COLO668 (cell line): ENCODE measurements at regions not wholly inside any gene's neighbourhood (a gene's known extent, or its start where the extent isn't known, plus 50 kb on each side); places are given as distances from the start of the nearest gene placed in this dataset.
"Not testable (repeated sequence)": the region's sequence is repeated elsewhere in the genome, so short reads cannot be mapped to it uniquely, and the experiment has no call there.

Source experiments
- DNase-seq: peaks from one replicate; lab custom pipeline; 2025; ENCODE audit not compliant: unreplicated experiment; lab: John Stamatoyannopoulos, UW

DNA sequence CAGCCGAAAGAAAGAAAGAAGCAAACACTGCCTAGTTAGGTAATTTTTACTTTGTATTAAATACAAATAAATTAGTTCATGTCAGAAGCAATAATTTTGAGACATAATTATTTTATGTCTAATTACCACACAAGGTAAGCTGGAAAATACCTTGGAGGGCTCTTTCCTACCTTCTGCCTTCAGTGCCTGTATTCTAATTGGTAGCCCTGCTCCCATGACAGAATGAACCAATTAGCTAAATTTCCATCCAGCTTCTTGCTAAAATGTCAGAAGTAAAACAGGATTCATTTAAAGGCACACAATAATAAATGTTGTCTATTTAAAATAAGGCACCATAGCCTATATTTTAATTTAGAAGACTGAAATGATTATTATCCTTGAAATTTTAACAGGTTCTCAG, 135.4 kb upstream of the POT1 start:
- no peak for DNase-seq

- DNase-seq: no peak
These were observed 132.3 kb upstream of the POT1 start for GRCh38 chr7:125061776-125062397.

GRCh38 chr7:125061083-125061745, 131.6 kb upstream of the POT1 start:
- DNase-seq: not testable (repeated sequence)

GRCh38 chr7:125059861-125060456, 130.3 kb upstream of the POT1 start:
- no peak for DNase-seq

GRCh38 chr7:125057963-125058362, 128.3 kb upstream of the POT1 start:
- DNase-seq: no peak

- DNase-seq: no peak
These were observed 125.8 kb upstream of the POT1 start for GRCh38 chr7:125055376-125055775.

DNA sequence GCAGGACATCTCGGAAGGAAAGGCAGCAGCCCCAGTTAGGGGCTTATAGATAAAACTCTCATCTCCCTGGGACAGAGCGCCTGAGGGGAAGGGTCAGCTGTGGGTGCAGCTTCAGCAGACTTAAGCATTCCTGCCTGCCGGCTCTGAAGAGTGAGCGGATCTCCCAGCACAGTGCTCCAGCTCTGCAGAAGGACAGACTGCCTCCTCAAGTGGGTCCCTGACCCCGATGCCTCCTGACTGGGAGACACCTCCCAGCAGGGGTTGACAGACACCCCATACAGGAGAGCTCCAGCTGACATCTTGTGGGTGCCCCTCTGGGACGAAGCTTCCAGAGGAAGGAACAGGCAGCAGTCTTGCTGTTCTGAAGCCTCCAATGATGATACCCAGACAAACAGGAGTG, 117.1 kb upstream of the POT1 start:
- DNase-seq: no peak

- peak; percentile 59 for DNase-seq
These were observed 103.9 kb upstream of the POT1 start for GRCh38 chr7:125033506-125033905.

- no peak for DNase-seq
These were observed 103.3 kb upstream of the POT1 start for GRCh38 chr7:125032943-125033342.

DNA sequence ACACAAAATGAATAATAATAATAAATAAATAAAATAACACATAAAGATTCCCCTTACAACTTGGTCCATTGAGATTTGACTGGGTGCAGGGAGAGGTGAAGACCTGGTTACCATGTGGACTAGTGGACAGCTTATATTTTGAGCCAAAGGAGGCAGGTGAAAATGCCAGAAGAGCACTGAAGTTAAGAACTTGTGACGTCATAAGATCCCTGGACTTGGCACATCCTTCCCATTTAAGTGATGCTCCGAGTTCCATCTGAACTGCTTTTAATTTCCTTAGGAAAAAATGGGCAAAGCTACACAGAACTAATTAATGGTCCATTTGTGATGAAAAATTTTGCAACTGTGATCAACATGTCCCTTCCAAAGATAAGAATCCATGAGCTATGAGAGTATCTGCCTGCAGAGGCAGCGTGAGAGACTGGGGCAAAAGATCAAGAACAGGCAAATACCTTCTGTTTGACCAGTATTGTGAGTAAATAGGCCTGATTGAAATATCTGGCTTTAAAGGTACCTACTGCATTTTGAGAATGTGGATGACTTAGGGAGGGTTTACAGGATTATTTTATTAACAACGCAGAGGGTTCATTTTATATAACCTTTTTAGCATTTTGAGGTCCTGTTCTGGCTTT, 101.2 kb upstream of the POT1 start:
- DNase-seq: no peak

GRCh38 chr7:125025620-125026019, 96.0 kb upstream of the POT1 start:
- DNase-seq: no peak

DNA sequence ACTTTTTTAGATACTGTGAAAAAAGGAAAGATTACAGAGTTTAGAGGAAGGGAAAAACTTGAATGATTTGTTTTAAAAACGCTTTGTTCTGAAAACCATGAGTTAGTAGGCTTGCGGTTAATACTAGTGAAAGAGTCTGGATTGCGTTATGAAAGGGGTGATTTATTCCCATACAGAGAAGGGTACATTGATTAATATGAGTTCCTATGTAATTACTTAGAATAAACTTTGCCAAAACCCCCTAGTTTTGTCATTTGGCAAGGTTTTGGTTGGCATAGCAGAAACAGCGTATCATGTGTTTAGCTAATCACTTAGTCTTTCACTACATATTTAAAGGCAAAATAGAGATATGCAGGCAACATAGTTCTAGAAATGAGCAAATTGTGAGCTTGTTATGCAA, 91.2 kb upstream of the POT1 start:
- DNase-seq: no peak

DNA sequence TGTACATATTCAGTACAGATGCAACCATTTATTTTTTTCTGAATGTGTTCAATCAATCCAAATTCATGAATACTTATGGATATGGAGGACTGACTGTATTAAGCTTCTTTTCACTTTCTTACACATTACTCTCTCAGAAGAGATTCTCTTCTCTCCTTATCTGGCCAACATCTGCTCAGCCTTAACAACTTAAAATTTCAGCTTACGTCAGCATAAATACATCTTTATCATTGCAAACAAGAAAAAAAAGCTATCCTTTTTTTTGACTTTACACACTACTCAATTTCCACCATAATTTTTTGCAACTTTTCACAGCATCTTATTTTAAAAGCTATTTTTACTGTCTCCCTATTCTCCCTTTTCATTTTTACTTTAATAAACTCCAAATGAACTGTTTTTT, 80.9 kb upstream of the POT1 start:
- DNase-seq: no peak

- no peak for DNase-seq
These were observed 67.2 kb upstream of the POT1 start for GRCh38 chr7:124996778-124997177.

DNA sequence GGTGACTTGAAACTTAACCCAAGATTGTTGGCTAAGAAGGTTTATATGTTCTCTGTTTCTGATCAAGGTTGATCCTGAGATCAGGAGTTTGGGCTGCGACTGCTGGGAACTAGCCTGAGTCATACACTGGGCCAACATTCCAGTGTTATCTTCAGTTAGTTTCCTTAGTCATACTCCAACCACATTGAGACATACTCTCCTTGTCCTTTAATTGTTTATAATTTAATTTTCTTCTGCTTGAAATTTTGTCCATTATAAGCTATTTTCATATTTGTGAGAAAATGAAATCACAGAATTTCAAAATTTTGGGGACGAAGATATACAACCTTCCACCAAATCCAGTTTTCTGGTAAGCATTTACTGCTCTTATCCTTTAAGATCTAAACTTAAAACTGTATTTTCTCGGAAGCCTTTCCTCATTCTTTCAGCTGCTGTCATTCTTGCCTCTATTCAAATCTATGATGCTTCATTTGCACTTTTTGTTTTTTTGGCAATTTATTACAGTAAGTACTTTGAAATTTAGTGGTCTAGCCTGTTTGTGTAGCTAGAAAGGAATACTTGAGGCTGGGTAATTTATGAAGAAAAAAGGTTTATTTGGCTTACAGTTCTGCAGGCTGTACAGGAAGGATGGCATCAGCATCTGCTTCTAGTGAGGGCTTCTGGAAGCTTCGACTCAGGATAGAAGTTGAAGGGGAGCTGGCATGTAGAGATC, 63.4 kb upstream of the POT1 start:
- no peak for DNase-seq

DNA sequence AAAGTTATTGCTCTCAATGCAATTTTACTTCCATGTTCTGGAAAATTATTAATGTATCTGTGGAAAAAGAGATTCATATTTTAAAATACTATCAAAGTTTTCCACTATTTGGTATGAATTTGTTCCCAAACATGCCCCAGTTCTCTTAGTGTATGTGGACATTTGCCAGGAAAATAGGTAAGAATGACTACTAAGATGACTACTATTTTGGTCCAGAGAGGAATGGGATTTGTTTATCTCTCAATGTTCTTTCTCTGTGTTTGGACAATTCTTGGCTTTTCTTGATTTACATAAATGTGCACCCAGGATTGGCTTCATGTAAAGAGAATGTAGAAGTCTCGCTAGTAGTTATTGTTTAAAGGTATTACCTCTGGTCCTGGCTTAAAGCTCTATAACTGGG, 60.3 kb upstream of the POT1 start:
- DNase-seq: no peak
